ENCODE measurements at regions not wholly inside any gene's neighbourhood (a gene's known extent, or its start where the extent isn't known, plus 50 kb on each side); places are given as distances from the start of the nearest gene placed in this dataset.

DNA sequence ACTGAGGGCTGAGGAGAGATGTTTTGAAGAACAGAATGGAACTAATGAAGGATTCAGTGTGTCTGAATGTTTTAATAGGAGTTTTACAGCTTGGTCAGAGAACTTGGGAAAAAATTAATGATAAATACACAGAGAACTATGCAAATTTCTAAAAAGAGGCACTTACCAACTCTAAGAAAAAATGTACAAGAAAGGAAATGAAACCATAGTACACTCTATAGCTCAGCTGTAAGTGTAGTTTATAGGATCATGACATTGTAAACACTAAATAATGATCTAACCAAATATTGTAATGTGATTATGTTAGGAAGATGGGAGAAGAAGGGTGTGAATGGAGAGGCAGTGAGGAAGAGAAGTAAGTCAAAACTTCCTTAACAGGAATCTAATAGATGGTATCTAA is 205.2 kb downstream of the SEC61B start:
- Histone ChIP-seq H3K4me2 (ENCODE audit: low read depth, low read length, poor library complexity, severe bottlenecking) (no peak overlapping the region), H3K79me2 (ENCODE audit: insufficient read depth, low read length) (no peaks in the 10 kb centered on the region), H3K4me1 (ENCODE audit: insufficient read depth, low read length, poor library complexity, severe bottlenecking) (no peaks in the 10 kb centered on the region), H3K27me3 (ENCODE audit: insufficient read depth, low read length, poor library complexity, severe bottlenecking) (no peaks in the 10 kb centered on the region), H3K4me3 (ENCODE audit: low read length, poor library complexity, severe bottlenecking) (no peak overlapping the region), H3K36me3 (ENCODE audit: insufficient read depth, low read length) (no peaks in the 10 kb centered on the region), H3F3A (ENCODE audit: low read depth) (no peaks in the 10 kb centered on the region), H3K9me3 (ENCODE audit: insufficient read depth, low read depth, low read length) (no peaks in the 10 kb centered on the region), H3K9me2 (replicated peaks; ENCODE audit: low read depth, low read length) (no peaks in the 10 kb centered on the region), H3K9ac (ENCODE audit: low read depth, low read length, poor library complexity, severe bottlenecking) (no peak overlapping the region), H4K20me1 (ENCODE audit: insufficient read depth, low read length, poor library complexity, severe bottlenecking) (no peaks in the 10 kb centered on the region), H2AFZ (ENCODE audit: low read length) (no peak overlapping the region)
- no peak for TF ChIP-seq EZH2phosphoT487 (IDR thresholded peaks at IDR 0.05; ENCODE audit: borderline replicate concordance)
- TF ChIP-seq, protein P1, sequence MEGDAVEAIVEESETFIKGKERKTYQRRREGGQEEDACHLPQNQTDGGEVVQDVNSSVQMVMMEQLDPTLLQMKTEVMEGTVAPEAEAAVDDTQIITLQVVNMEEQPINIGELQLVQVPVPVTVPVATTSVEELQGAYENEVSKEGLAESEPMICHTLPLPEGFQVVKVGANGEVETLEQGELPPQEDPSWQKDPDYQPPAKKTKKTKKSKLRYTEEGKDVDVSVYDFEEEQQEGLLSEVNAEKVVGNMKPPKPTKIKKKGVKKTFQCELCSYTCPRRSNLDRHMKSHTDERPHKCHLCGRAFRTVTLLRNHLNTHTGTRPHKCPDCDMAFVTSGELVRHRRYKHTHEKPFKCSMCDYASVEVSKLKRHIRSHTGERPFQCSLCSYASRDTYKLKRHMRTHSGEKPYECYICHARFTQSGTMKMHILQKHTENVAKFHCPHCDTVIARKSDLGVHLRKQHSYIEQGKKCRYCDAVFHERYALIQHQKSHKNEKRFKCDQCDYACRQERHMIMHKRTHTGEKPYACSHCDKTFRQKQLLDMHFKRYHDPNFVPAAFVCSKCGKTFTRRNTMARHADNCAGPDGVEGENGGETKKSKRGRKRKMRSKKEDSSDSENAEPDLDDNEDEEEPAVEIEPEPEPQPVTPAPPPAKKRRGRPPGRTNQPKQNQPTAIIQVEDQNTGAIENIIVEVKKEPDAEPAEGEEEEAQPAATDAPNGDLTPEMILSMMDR (conservative IDR thresholded peaks at IDR 0.05; ENCODE audit: low read length), result no peak

DNA sequence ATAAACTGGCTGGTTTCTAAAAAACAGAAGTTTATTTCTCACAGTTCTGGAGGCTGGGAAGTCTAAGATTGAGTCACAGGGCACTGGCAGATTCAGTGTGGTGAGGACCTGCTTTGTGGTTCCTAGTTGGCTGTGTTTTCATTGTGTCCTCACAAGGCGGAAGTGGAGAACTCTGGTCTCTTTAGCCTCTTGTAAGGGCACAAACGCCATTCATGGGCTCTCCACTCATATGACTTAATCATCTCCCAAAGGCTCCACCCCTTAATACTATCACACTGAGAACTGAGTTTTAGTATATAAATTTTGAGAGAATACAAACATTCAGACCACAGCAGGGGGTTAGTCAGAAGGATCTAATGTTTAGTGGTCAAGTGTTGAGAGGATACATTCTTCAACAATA is 208.2 kb downstream of the SEC61B start:
- Histone ChIP-seq H3K27me3 (ENCODE audit: insufficient read depth, low read length, poor library complexity, severe bottlenecking) (no peaks in the 10 kb centered on the region), H3K36me3 (ENCODE audit: insufficient read depth, low read length) (no peaks in the 10 kb centered on the region), H3F3A (ENCODE audit: low read depth) (no peaks in the 10 kb centered on the region), H3K4me3 (ENCODE audit: low read length, poor library complexity, severe bottlenecking) (no peak overlapping the region), H3K9me3 (ENCODE audit: insufficient read depth, low read depth, low read length) (no peaks in the 10 kb centered on the region), H4K20me1 (ENCODE audit: insufficient read depth, low read length, poor library complexity, severe bottlenecking) (no peaks in the 10 kb centered on the region), H2AFZ (ENCODE audit: low read length) (no peak overlapping the region), H3K9ac (ENCODE audit: low read depth, low read length, poor library complexity, severe bottlenecking) (no peak overlapping the region), H3K4me2 (ENCODE audit: low read depth, low read length, poor library complexity, severe bottlenecking) (no peak overlapping the region), H3K9me2 (replicated peaks; ENCODE audit: low read depth, low read length) (no peaks in the 10 kb centered on the region), H3K79me2 (ENCODE audit: insufficient read depth, low read length) (no peaks in the 10 kb centered on the region), H3K4me1 (ENCODE audit: insufficient read depth, low read length, poor library complexity, severe bottlenecking) (no peaks in the 10 kb centered on the region)
- TF ChIP-seq, protein P1 (conservative IDR thresholded peaks at IDR 0.05; ENCODE audit: low read length), result no peak
- no peak for TF ChIP-seq EZH2phosphoT487 (IDR thresholded peaks at IDR 0.05; ENCODE audit: borderline replicate concordance)

DNA sequence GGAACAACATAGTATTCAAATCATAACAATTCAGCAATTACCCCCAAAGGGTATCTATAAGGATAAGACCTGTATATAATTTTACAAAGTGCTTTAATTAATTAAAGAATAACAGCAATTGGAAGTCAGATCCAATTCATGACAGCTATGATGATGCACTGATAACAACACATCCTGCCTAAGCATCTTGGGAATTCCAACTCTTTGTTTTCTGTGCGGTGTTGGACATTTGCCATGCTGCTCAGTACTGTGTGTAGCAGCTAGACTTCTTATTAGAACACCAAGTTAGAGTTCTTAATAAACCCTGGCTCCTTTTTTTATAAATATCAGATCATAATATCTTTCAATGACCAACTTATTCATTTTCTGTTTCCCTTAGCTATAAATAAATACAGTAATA is 209.0 kb downstream of the SEC61B start:
- H3K4me2 ChIP-seq (ENCODE audit: low read depth, low read length, poor library complexity, severe bottlenecking), result no peak overlapping the region
- H3K4me3 ChIP-seq (ENCODE audit: low read length, poor library complexity, severe bottlenecking), result no peak overlapping the region
- H3K36me3 ChIP-seq (ENCODE audit: insufficient read depth, low read length), result no peaks in the 10 kb centered on the region
- H3F3A ChIP-seq (ENCODE audit: low read depth), result no peaks in the 10 kb centered on the region
- no peaks in the 10 kb centered on the region for H3K9me3 ChIP-seq (ENCODE audit: insufficient read depth, low read depth, low read length)
- no peaks in the 10 kb centered on the region for H3K27me3 ChIP-seq (ENCODE audit: insufficient read depth, low read length, poor library complexity, severe bottlenecking)
- no peak overlapping the region for H2AFZ ChIP-seq (ENCODE audit: low read length)
- no peak overlapping the region for H3K9ac ChIP-seq (ENCODE audit: low read depth, low read length, poor library complexity, severe bottlenecking)
- no peaks in the 10 kb centered on the region for H3K4me1 ChIP-seq (ENCODE audit: insufficient read depth, low read length, poor library complexity, severe bottlenecking)
- H3K9me2 ChIP-seq (replicated peaks; ENCODE audit: low read depth, low read length), result no peaks in the 10 kb centered on the region
- TF ChIP-seq EZH2phosphoT487 (IDR thresholded peaks at IDR 0.05; ENCODE audit: borderline replicate concordance), result no peak
- TF ChIP-seq, protein P1 (conservative IDR thresholded peaks at IDR 0.05; ENCODE audit: low read length), result no peak
- no peaks in the 10 kb centered on the region for H3K79me2 ChIP-seq (ENCODE audit: insufficient read depth, low read length)
- H4K20me1 ChIP-seq (ENCODE audit: insufficient read depth, low read length, poor library complexity, severe bottlenecking), result no peaks in the 10 kb centered on the region
